Upper lobe of left lung (tissue), 6 donors: ENCODE measurements at regions not wholly inside any gene's neighbourhood (a gene's known extent, or its start where the extent isn't known, plus 50 kb on each side); places are given as distances from the start of the nearest gene placed in this dataset.

Experiments
- ATAC-seq, 2 donors: fragments of 200-7000 bp; cut with Tn5 transposase; one replicate each; pipeline ENCODE4 v1.9.1; 2022; ENCODE audit warnings: mild to moderate bottlenecking in 2 of 2, moderate library complexity in 2 of 2; ENCODE audit not compliant: low FRiP score in 2 of 2
- DNase-seq, 2 donors: peaks; one replicate each; pipeline ENCODE4 v3.0.0-alpha.2; 2019 to 2020
- H3K27ac ChIP-seq, 4 donors: fragments of 200-600 bp; sonication (generic); one replicate each; pipeline ENCODE4 v1.5.1; 2016 to 2019
- H3K27me3 ChIP-seq, 4 donors: fragments of 200-600 bp; sonication (generic); one replicate each; pipeline ENCODE4 v1.5.1; 2017 to 2019
- H3K36me3 ChIP-seq, 4 donors: fragments of 200-600 bp; sonication (generic); one replicate each; pipeline ENCODE4 v1.5.1; 2016 to 2019
- H3K4me1 ChIP-seq, 4 donors: fragments of 200-600 bp; sonication (generic); one replicate each; pipeline ENCODE4 v1.5.1; 2018 to 2019
- H3K4me3 ChIP-seq, 4 donors: fragments of 200-600 bp; sonication (generic); one replicate each; pipeline ENCODE4 v1.5.1; 2017 to 2019; ENCODE audit warnings: mild to moderate bottlenecking in 2 of 4, moderate library complexity in 1 of 4
- H3K9me3 ChIP-seq, 4 donors: fragments of 200-600 bp; sonication (generic); one replicate each; pipeline ENCODE4 v1.5.1; 2018 to 2019
- EP300 ChIP-seq, 4 donors: sonication (generic); formaldehyde crosslinking; IDR thresholded peaks; one replicate each; pipeline ENCODE4 v1.5.1; 2017; ENCODE audit warnings: antibody characterized with exemption in 4 of 4, control low read depth in 2 of 4
- POLR2A ChIP-seq, 4 donors: fragments of 450-650 bp; IDR thresholded peaks; one replicate each; pipeline ENCODE4 v1.5.1; 2016 to 2017; ENCODE audit warnings: antibody characterized with exemption in 4 of 4, mild to moderate bottlenecking in 2 of 4
- POLR2AphosphoS5 ChIP-seq, 2 donors: sonication (generic); formaldehyde crosslinking; IDR thresholded peaks; one replicate each; pipeline ENCODE4 v1.5.1; 2017; ENCODE audit warnings: antibody characterized with exemption in 2 of 2
- WGBS, 2 donors: methylation state at CpG; one replicate each; pipeline ENCODE4 v1.1.5; 2017 to 2018; 5-methylcytosine and 5-hydroxymethylcytosine counted together
- TF ChIP-seq, protein P1 (sequence below), 6 experiments: fragments of 450-650 bp in 4 of 6; fragments of 200-600 bp in 2 of 6; sonication (generic) in 2 of 6; IDR thresholded peaks; one replicate each; pipeline ENCODE4 v1.5.1; 2016 to 2019; ENCODE audit warnings: antibody characterized with exemption in 6 of 6
- donor health status: DM: no; HTN: no; CAD: no; lungs with moderate emphysema.
- donor health status: DM: no; HTN: yes; CAD: no; lungs with severe emphysema.

DNA sequence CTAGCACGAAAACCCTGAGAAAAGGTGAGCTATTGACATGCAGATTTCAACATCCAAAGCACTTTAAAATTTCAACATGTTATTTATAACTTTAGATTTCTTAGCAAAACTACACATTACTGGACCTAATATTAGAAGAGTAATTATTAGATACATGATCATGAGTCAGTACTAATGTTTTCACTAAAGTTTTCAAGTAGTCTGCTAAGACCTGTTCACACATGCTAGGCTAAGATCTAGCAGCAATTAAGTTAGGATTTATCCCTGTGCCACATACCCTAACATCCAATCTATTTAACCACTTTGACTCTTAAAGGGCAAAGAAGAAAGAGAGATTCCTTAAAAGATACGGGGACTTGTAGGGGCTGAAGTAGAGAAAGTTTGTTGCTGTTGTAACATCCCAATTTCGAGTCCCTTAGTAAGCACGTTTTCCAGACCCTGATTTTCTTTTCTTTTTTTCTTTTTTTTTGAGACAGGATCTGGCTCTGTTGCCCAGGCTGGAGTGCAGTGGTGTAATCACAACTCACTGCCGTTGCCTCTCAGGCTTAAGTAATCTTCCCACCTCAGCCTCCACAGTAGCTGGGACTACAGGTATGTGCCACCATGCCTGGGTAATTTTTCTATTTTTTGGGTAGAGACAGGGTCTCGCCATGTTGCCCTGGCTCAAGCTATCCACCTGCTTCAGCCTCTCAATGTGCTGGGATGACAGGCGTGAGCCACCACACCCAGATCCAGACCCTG is 102.5 kb upstream of the ATF7IP start:
- ATAC-seq (no peak), DNase-seq (no peak)
- Histone ChIP-seq H3K36me3 (no peaks in the 10 kb centered on the region), H3K27me3 (no peaks in the 10 kb centered on the region), H3K27ac (peak overlapping the region in 2 of 4 donors; percentile 85 to 91), H3K4me1 (peaks cover 27 to 42% (median 28%) of the 10 kb centered on the region in 4 donors), H3K9me3 (no peaks in the 10 kb centered on the region), H3K4me3 (no peak overlapping the region)
- TF ChIP-seq POLR2AphosphoS5 (IDR thresholded peaks at IDR 0.05) = no peak
- no peak for TF ChIP-seq POLR2A (IDR thresholded peaks at IDR 0.05)
- TF ChIP-seq EP300 (IDR thresholded peaks at IDR 0.05) = no peak
- TF ChIP-seq, protein P1, sequence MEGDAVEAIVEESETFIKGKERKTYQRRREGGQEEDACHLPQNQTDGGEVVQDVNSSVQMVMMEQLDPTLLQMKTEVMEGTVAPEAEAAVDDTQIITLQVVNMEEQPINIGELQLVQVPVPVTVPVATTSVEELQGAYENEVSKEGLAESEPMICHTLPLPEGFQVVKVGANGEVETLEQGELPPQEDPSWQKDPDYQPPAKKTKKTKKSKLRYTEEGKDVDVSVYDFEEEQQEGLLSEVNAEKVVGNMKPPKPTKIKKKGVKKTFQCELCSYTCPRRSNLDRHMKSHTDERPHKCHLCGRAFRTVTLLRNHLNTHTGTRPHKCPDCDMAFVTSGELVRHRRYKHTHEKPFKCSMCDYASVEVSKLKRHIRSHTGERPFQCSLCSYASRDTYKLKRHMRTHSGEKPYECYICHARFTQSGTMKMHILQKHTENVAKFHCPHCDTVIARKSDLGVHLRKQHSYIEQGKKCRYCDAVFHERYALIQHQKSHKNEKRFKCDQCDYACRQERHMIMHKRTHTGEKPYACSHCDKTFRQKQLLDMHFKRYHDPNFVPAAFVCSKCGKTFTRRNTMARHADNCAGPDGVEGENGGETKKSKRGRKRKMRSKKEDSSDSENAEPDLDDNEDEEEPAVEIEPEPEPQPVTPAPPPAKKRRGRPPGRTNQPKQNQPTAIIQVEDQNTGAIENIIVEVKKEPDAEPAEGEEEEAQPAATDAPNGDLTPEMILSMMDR (IDR thresholded peaks at IDR 0.05) = no peak
- 75 to 80% methylated on average over 7 of the region's 7 CpGs for WGBS, 2 donors

DNA sequence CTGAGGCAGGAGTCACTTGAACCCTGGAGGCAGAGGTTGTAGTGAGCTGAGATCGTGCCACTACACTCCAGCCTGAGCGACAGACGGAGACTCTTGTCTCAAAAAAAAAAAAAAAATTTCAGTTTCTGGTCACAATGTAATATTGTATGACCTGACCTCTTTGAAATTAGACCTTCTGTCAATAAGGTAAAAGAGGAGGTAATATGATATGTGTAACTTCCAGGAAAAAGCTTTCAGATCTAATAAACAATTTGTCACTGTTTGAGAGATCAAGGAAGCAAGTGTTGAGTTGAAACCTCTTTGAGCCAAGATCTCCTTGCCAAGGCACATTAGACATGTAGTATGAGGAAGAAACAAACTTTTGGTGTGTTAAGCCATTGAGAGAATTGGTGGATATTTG is 101.7 kb upstream of the ATF7IP start:
- no peaks in the 10 kb centered on the region for H3K9me3 ChIP-seq
- 91 to 93% methylated on average over 3 of the region's 3 CpGs for WGBS, 2 donors
- no peaks in the 10 kb centered on the region for H3K27me3 ChIP-seq
- H3K27ac ChIP-seq = no peak overlapping the region
- DNase-seq = no peak
- H3K4me1 ChIP-seq = peaks cover 19 to 34% (median 20%) of the 10 kb centered on the region in 4 donors
- no peaks in the 10 kb centered on the region for H3K36me3 ChIP-seq
- ATAC-seq = no peak
- TF ChIP-seq EP300 (IDR thresholded peaks at IDR 0.05) (no peak), POLR2A (IDR thresholded peaks at IDR 0.05) (no peak), POLR2AphosphoS5 (IDR thresholded peaks at IDR 0.05) (no peak)
- TF ChIP-seq, protein P1 (IDR thresholded peaks at IDR 0.05) = no peak
- no peak overlapping the region for H3K4me3 ChIP-seq

DNA sequence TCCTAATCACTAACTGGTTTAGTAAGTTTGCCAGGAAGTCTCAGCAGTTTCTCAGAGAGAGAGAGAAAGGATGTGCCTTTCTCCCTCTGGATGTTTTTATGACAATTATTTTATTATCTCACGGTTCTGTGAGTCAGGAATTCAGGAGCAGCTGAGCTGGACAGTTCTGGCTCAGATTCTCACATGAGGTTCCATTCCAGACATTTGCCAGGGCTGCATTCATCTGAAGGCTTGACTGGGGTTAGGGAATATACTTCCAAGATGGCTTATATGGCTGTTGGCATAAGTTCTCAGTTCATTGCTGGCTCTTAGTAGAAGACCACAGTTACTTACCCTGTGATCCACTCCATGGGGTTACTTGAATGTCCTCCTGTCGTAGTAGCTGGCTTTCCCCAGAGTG is 101.2 kb upstream of the ATF7IP start:
- H3K36me3 ChIP-seq = no peaks in the 10 kb centered on the region
- H3K27ac ChIP-seq = no peak overlapping the region
- no peak for DNase-seq
- H3K4me3 ChIP-seq = no peak overlapping the region
- no peak for TF ChIP-seq POLR2A (IDR thresholded peaks at IDR 0.05)
- TF ChIP-seq EP300 (IDR thresholded peaks at IDR 0.05) = no peak
- no peak for TF ChIP-seq POLR2AphosphoS5 (IDR thresholded peaks at IDR 0.05)
- TF ChIP-seq, protein P1 (IDR thresholded peaks at IDR 0.05) = no peak
- no peaks in the 10 kb centered on the region for H3K27me3 ChIP-seq
- ATAC-seq = no peak
- no peaks in the 10 kb centered on the region for H3K9me3 ChIP-seq
- WGBS, 2 donors = 88 to 93% methylated on average over 2 of the region's 2 CpGs
- peaks cover 16 to 30% (median 19%) of the 10 kb centered on the region in 4 donors for H3K4me1 ChIP-seq

DNA sequence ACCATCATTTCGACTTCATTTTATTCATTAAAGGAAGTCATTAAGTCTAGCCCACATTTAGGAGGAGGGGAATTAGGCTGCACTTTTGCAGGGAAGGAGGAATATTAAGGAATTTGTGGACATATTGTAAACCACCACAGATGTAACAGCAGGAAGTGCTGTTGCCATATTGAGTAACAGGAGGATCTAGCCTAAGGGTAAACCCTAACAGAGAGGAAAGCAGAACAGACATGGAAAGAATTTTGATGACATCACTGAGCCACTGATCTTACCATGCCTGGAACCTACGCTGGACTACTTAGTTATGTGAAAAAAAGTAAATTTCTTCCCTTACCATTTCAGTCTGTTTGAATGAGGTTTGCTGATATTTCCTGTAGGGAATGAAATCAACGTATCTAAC is 100.7 kb upstream of the ATF7IP start:
- no peak for DNase-seq
- Histone ChIP-seq H3K9me3 (no peaks in the 10 kb centered on the region), H3K27me3 (no peaks in the 10 kb centered on the region), H3K27ac (no peak overlapping the region), H3K4me3 (no peak overlapping the region), H3K4me1 (peaks cover 16 to 25% (median 17%) of the 10 kb centered on the region in 4 donors), H3K36me3 (no peaks in the 10 kb centered on the region)
- TF ChIP-seq, protein P1 (IDR thresholded peaks at IDR 0.05) = no peak
- no peak for TF ChIP-seq POLR2A (IDR thresholded peaks at IDR 0.05)
- no peak for TF ChIP-seq EP300 (IDR thresholded peaks at IDR 0.05)
- no peak for TF ChIP-seq POLR2AphosphoS5 (IDR thresholded peaks at IDR 0.05)
- peak in 1 of 2 donors; percentile 35 for ATAC-seq
- WGBS, 2 donors = 76% methylated on average over 3 of the region's 3 CpGs

DNA sequence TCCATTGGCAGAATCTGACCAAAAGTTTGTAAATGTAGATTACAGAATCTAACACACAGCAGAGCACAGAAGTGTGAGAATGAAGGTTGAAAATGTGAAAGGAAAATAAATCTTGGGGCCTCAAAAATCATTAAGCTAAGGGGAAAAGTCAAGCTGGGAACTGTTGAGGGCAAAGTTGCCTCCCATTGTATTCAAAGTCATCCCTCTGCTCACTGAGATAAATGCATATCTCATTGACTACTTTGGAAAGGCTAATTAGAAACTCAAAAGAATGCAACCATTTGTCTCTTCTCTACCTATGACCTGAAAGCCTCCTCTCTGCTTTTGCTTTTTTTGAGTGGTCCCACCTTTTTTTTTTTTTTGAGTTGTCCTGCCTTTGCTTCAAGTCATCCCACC is 97.4 kb upstream of the ATF7IP start:
- Histone ChIP-seq H3K4me3 (no peak overlapping the region), H3K36me3 (no peaks in the 10 kb centered on the region), H3K9me3 (peaks cover 0 to 7% (median 0%) of the 10 kb centered on the region in 4 donors), H3K27me3 (no peaks in the 10 kb centered on the region), H3K27ac (no peak overlapping the region), H3K4me1 (peaks cover 0 to 6% (median 3%) of the 10 kb centered on the region in 4 donors)
- ATAC-seq (no peak), DNase-seq (no peak)
- TF ChIP-seq, protein P1 (IDR thresholded peaks at IDR 0.05) = no peak
- TF ChIP-seq POLR2A (IDR thresholded peaks at IDR 0.05) (no peak), POLR2AphosphoS5 (IDR thresholded peaks at IDR 0.05) (no peak), EP300 (IDR thresholded peaks at IDR 0.05) (no peak)
